ENCODE measurements at regions not wholly inside any gene's neighbourhood (a gene's known extent, or its start where the extent isn't known, plus 50 kb on each side); places are given as distances from the start of the nearest gene placed in this dataset.

DNA sequence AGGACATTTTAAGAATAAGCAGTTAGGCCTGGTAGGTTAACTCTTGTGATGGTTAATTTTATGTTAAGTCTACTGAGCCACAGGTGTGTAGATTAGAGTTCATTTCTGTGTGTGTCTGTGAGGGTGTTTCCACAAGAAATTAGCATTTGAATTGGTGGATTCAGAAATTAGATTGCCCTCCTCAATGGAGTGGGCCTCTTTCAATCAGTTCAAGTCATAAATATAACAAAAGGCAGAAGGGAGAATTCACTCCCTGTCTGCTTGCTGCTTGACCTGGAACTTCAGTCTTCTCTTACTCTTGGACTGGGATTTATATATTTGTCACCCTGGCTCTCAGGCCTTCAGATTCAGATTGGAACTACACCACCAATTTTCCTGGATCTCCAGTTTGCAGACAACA lies 55.3 kb upstream of the POM121L12 start:
- no peak for DNase-seq (ENCODE audit: insufficient read length, low spot score)
- TF ChIP-seq, protein P1, sequence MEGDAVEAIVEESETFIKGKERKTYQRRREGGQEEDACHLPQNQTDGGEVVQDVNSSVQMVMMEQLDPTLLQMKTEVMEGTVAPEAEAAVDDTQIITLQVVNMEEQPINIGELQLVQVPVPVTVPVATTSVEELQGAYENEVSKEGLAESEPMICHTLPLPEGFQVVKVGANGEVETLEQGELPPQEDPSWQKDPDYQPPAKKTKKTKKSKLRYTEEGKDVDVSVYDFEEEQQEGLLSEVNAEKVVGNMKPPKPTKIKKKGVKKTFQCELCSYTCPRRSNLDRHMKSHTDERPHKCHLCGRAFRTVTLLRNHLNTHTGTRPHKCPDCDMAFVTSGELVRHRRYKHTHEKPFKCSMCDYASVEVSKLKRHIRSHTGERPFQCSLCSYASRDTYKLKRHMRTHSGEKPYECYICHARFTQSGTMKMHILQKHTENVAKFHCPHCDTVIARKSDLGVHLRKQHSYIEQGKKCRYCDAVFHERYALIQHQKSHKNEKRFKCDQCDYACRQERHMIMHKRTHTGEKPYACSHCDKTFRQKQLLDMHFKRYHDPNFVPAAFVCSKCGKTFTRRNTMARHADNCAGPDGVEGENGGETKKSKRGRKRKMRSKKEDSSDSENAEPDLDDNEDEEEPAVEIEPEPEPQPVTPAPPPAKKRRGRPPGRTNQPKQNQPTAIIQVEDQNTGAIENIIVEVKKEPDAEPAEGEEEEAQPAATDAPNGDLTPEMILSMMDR (IDR thresholded peaks at IDR 0.05; ENCODE audit: insufficient read depth, missing control alignments): no peak
- FAIRE-seq: no peak

- FAIRE-seq: no peak
- DNase-seq (ENCODE audit: insufficient read length, low spot score): no peak
- TF ChIP-seq, protein P1 (IDR thresholded peaks at IDR 0.05; ENCODE audit: insufficient read depth, missing control alignments): no peak
Observed at GRCh38 chr7:52973126-52973525, 62.3 kb upstream of the POM121L12 start.

GRCh38 chr7:52962402-52963076 lies 72.9 kb upstream of the POM121L12 start:
- TF ChIP-seq, protein P1 (IDR thresholded peaks at IDR 0.05; ENCODE audit: insufficient read depth, missing control alignments): no peak
- DNase-seq (ENCODE audit: insufficient read length, low spot score): no peak
- no peak for FAIRE-seq

- FAIRE-seq: no peak
- TF ChIP-seq, protein P1 (IDR thresholded peaks at IDR 0.05; ENCODE audit: insufficient read depth, missing control alignments): no peak
- no peak for DNase-seq (ENCODE audit: insufficient read length, low spot score)
Observed at GRCh38 chr7:52961084-52961483, 74.3 kb upstream of the POM121L12 start.

GRCh38 chr7:52959878-52960660 lies 75.4 kb upstream of the POM121L12 start:
- FAIRE-seq (no peak), DNase-seq (ENCODE audit: insufficient read length, low spot score) (no peak)
- TF ChIP-seq, protein P1 (IDR thresholded peaks at IDR 0.05; ENCODE audit: insufficient read depth, missing control alignments): no peak

GRCh38 chr7:52959336-52959735 lies 76.1 kb upstream of the POM121L12 start:
- FAIRE-seq (no peak), DNase-seq (ENCODE audit: insufficient read length, low spot score) (no peak)

More at GRCh38 chr7:52959336-52959735, 76.1 kb upstream of the POM121L12 start:
- TF ChIP-seq, protein P1 (IDR thresholded peaks at IDR 0.05; ENCODE audit: insufficient read depth, missing control alignments): no peak

All from D721Med (cell line).